HG03354 (cell line): ENCODE measurements at regions not wholly inside any gene's neighbourhood (a gene's known extent, or its start where the extent isn't known, plus 50 kb on each side); places are given as distances from the start of the nearest gene placed in this dataset.

Source experiments
- ATAC-seq: cut with Tn5 transposase; IDR thresholded peaks from one replicate; pipeline ENCODE4 v1.9.1; 2021; ENCODE audit warnings: mild to moderate bottlenecking; ENCODE audit not compliant: unreplicated experiment, poor library complexity, severe bottlenecking

DNA sequence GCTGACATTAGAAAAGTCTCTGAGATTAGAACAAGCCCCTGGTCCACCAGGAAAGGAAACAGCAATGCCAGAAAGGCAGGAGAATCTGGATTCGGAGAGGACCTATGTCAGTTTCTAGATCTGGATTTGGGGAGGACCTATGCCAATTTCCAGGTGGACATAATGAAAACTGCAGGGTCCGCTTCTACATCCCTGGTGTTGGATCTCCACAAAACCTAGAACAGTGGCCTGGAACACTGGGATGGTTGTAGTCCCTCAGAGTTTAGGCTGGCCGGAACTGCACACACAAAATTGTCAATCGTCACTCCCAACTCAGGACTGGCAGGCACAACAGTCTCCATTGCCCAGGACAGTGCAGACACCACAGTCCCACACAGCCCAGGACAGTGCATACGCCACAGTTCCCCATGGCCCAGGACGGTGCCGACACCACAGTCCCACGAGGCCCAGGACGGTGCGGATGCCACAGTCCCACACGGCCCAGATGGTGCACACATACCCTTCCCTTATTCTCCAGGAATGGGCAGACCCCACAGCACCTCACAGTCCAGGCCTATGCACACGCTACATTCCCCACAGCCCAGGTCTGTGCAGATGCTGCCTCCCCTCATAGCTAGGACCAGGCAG, 341.7 kb downstream of the UQCRFS1 start:
- ATAC-seq = no peak

DNA sequence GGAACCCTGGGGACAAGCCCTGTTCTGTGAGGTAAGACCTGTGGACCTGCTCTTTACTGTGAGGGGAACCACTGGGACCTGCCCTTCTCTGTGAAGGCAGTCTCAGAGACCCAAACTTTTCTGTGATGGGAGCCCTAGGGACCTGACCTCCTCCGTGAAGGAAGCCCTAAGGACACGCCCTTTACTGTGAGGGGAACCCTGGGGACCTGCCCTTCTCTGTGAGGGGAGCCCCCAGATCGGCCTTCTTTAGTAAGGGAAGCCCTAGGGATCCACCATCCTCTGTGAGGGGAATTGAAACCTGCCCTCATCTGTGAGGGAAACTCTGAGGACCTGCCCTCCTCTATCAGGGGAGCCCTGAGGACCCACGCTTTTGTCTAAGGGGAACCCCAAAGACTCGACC, 343.5 kb downstream of the UQCRFS1 start:
- no peak for ATAC-seq

DNA sequence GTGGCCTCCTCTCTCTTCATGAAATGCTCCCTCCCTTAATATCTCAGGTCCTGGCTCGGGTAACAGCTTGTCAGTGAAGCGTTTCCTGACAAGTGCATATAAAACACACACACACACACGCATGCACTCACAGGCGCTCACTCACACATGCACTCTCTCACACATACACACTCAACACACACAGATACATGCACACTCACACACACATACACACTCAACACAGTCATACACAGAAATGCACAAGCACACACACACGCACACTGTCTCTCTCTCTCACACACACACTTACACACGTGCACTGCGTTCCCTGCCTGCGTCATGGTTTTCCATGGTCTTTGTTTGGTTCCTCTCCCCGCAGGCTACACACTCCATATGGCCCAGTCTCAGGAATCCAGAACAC, 344.1 kb downstream of the UQCRFS1 start:
- ATAC-seq = no peak

DNA sequence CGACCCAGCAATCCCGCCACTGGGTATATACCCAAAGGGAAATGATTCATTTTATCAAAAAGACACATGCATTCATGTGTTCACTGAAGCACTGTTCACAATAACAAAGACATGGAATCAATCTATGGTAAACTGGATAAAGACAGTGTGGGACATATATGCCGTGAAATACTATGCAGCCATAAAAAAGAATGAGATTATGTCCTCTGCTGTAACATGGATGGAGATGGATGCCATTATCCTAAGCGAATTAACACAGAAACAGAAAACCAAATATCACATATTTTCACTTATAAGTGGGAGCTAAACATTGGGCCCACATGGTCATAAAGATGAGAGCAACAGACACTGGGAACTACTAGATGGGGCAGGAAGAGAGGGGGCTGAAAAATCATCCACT, 345.0 kb downstream of the UQCRFS1 start:
- no peak for ATAC-seq

DNA sequence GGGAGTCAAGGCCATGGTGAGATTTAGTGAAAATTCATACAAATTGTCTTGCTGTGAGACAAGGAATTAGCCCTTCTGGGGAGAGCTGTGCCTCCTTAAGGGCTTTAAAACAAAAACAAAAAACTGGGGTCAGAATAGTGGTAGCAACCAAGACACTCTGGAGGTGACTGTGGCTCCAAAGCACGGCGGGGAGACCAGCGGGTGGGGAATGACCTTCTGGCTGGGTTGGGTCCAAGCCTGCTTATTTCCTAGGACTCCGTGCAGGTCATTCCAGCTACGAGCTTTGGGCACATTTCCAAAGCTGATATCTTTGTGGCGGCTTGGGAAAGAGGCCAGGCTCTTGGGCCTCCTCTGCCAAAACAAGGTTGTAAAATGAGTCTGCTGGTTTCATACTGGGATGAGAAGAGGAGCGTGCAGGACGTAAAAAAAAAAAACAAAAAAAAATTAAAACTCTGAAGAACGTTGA, 348.3 kb downstream of the UQCRFS1 start:
- ATAC-seq = no peak

DNA sequence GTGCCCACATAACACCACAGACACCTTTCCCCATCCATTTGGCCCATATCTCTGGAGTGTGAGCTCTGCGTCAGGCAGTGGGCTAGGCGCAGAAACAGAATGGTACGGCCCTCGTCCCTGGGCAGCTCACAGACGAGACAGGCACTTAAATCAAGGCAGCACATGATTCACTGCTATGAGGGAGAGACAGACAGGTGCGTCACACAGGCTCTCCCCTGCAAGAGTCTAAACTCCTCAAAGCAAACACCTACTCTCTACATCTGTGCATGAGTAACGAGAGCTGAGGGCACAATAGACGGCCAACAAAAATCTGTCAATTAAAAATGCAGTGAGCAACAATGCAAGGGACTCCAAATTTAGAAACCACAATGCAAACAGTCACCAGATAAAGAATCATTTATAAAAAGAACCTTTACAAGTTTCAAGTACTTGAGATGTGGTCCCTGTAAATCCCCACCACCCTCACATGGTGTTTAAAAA, 348.9 kb downstream of the UQCRFS1 start:
- ATAC-seq = no peak

DNA sequence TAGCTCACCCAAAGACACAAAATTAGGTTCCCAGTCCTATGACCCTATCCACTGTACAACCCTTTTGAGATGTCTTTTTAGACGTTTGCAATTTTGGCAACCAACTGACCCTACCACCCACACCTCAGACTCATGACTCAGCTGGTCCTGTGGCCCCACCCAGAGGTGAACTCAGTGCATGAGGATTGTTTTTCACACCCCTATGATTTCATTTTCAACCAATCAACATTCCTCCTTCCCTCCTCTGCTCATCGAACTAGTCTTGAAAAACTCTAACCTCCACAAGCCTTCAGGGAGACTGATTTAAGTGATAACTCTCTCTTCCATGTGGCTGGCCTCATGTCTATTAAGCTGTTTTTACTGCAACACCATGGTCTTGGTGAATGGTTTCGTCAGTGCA, 350.7 kb downstream of the UQCRFS1 start:
- ATAC-seq = no peak

DNA sequence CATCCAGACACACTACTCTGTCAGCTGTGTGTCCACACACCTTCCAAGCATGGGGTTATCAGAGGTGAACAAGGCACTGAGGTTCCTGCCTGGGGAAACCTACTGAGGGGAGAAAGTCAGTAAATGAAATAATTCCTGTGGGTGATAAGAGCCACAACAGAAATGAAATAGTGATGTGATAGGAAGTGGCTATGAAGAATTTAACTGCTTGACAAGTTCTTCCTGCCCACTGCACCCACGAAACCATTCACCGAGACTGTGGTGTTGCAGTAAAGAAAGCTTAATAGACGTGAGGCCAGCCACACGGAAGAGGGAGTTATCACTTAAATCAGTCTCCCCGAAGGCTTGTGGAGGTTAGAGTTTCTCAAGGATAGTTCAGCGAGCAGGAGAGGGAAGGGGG, 353.1 kb downstream of the UQCRFS1 start:
- no peak for ATAC-seq

DNA sequence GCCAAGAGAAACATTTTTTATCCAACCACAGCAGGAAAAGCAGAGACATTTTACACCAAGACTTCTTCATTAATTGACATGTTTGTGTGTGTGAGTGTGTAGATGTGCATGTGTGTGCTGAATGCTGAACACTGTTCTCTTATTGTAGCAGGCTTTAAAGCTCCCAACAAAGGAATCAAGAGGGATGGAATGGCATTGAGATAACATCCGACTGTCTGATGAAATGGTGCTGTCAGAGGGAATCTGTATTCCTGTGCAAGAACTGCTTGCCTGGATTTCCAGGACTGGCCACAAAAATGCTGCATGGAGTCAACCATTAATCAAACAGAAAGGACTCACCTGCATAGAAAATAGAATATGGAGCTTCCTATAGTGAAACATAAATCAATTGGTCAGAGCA, 354.0 kb downstream of the UQCRFS1 start:
- ATAC-seq = no peak

DNA sequence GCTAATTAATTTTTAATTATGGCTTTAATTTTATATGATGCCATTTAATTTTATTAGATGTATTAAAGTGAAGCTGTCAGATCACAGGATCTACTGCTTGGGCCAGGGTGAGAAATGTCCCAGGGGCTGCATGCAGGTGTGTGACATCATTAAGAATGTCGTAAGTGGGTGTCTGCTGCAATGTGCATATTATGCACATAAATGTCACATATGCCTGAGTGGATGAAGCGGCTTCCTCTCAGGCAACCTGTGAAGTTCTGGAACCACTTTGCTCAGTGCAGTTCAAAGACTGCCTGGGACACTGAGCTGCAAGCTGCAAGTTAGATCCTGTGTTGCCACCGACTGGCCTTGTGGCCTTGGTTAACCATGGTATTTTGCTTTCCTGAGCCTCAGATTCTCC, 355.0 kb downstream of the UQCRFS1 start:
- ATAC-seq = no peak

DNA sequence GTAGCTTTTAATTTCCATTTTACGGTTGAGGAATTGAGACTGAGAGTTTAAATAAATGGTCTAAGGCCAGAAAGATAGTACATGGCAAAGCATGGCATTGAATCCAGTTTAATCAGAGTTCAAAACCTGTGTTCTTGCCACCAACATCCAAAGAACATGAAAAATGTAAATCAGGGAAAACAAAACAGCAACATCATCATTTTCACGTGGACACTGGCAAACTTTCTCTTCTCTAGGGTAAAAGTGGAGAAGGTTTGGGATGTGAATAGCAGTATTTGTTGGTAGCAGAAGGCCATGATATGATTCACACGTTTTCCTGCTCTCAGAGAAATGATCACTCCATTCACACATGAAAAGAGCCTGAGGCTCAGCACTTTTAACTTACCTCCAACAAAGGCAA, 357.7 kb downstream of the UQCRFS1 start:
- no peak for ATAC-seq

DNA sequence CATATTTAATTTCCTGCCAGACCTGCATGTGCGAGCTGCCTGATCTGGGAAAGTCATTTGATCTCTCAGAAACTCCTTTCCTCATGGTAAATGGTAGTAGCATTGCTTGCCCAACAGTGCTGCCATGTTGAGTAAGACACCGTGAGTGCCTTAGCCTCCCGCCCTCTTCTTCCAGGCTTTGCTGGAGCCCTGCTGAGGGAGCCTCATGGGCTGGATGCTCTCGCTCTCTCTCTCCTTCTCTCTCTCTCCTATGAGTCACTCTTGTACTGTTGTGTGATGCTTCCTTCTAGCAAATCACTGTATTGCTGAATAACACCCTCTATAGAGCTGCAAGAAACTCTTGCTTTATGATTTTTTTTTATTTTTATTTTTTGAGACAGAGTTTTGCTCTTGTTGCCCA, 365.5 kb downstream of the UQCRFS1 start:
- no peak for ATAC-seq

DNA sequence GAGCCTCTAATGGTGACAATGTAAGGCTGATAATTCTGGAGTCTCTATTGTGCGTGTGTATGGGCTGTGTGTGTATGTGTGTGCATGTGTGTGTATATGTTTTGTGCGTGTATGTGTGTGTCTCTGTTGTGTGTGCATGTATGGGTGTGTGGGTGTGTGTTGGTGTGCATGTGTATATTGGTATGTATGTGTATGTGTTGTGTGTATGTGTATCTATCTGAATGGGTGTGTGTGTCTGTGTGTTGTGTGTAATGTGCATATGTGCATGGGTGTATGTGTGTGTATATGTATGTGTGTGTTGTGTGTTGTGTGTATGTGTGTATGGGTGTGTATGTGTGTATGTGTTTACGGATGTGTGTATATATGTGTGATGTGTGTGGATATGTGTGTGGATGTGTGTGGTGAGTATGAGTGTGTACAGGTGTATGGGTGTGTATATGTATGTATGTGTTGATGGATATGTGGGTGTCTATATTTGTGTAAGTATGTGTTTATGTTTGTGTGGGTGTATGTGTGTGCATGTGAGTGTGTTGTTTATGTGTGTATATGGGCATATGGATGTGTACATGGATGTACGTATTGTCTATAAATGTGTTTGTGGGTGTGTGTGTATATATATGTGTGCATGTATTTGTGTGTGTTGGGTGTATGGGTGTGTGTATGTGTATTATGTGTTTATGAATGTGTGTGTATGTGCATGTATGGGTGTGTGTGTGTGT, 366.7 kb downstream of the UQCRFS1 start:
- ATAC-seq = no peak

DNA sequence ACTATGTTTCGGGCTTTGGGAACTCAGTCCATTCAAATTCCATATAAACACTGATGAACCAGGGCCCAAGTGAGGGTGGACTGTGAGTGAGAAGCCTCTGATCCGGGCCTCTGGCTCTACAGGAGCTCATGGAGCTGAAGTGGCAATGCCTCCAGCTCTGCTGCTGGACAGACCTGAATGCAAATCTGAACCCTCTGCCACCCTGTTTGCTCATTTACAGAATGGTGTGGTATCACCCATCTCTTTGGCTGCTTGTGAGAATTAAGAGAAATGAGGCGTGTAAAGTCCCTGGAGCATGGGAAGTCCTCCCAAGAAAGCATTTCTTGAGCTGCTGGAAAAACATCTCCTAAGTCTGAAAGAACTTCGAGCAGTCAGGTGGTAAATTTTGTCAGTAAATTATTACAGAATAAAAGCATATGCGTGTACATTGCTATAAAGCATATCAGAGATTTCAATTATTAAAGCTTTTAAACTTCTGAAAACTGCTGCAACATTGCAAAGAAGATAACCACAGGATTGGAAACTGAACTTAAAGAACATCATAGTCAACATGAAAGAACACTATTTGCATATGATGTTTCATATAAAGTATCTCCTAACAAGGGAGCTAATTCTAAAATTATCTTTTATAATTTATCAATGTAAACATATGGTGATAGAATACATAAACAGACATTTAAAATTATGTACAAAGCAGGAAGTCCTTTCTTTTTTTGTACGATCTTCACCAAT, 369.0 kb downstream of the UQCRFS1 start:
- no peak for ATAC-seq

DNA sequence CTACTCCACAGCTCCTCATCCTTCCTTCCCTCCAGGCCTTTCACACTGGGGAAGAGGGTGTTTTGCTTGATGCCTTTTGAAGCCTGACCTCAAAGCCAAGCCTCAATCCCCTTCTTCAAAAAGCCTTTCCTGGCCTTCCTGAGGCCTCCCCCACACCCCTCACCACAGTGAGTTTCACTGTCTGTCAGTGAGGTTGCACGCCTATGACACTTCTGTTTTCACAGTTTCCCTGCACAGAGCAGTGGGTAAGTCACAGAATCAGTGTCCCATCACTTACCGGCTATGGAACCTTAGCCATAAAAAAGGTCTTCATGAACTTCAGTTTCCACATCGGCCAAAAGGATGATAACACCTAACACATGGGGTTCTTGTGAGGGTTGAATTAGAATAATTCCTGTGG, 371.4 kb downstream of the UQCRFS1 start:
- ATAC-seq = no peak

DNA sequence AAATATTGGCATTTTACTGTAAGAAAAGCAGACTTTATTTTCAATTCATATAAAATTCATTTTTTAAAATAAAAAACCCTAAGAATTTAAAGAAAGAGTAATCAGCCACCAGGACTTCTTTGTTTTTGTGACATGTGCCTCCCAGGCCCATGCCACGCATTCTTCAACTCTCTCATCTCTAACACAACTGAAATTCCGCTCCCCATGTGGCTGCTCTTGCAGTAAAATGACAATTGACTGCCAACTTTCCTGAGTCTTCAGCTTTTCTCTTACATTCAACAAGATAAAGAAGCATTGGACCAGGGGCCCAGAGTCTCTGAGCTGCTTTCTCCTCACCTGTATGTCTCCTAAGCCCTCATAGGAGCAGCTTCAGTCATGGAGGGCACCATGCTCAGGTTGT, 372.1 kb downstream of the UQCRFS1 start:
- ATAC-seq = no peak

DNA sequence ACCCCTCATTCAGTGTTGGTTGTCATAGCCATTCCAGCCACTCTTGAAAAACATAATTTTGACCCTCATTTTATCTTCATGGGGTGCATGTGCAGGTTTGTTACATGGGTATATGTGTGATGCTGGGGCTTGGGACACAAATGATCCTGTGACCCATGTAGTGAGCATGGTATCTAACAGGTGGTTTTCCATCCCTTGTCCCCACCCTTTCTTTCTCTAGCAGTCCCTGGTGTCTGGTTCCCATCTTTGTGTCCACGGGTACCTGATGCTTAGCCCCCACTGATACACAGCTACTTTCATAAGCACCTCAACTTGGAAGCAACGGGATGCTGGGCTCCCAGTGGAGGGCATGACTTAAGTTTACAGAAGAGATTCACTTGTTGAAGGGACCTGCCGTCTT, 373.5 kb downstream of the UQCRFS1 start:
- no peak for ATAC-seq

DNA sequence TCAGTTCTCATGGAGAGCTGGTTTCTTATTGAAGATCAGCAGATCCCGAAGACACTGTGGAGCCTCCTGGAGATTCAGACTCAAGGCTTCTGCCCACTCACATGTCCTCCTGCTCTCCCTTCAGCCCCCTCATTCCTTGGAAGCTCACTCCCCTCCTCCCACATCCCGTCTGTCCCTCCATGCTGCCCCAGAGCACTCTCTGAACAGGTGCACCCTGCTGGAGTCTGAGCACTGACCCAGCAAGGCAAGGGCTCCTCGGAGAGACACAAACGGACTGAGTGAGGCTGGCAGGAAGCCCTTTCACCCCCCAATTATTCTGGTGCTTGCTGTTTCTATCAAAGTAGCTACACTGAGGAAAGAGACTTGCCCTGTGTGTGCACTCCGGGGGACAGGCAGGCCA, 374.0 kb downstream of the UQCRFS1 start:
- ATAC-seq = no peak

DNA sequence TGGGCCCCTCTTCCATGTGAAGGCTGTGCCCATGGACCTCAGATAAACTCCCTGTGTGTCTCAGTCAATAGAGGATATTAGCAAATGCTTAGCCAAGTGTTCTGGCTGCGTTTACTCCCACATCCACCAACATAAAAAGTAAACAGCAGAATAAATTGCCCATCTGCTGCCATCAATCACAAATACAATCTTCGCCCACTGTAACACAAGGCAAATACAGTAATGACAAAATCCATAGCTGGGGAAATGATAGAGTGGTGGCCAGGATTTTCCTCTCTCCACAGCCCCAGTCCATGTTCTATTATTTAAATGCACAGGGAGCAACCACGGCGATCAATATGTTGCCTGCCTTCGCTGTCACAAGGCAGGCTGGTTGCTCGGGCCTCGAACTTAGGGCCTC, 376.5 kb downstream of the UQCRFS1 start:
- ATAC-seq = no peak

DNA sequence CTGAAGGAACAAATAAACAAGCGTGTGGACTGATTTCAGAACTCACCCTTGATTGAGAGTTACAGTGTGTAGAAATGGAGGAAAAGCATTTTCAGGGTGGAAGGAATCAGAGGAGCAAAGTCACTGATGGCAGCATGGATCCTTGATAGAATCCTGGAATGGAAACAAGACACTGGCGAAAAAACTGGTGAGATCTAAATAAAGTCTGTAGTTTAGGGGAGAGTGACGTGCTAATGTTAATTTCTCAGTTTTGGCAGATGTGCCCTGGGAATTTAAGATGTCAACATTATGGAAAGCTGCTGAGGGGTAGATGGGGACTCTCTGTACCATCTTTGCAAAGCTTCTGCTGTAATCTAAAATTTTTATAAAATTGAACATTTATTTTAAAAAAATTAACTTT, 378.0 kb downstream of the UQCRFS1 start:
- no peak for ATAC-seq

DNA sequence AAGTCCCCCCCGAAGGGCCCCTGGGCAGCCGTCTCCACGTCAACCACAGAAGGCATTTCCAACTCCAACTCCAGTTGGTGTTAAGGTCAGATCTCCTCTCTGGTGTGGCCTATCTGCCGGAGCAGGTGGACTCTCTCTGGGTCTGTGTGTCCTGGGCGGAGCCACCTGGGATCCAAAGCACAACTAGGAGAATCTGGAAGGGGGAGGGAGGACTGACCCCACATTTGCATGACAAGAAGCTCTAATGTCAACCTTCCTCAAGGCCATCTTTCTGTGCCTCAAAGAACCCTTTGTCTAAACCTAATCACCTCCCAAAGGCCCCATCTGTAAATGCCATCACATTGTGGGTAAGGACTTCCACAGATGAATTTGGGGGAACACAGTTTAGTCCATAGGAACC, 381.5 kb downstream of the UQCRFS1 start:
- ATAC-seq = no peak
